HL-60 (cell line): ENCODE measurements at regions not wholly inside any gene's neighbourhood (a gene's known extent, or its start where the extent isn't known, plus 50 kb on each side); places are given as distances from the start of the nearest gene placed in this dataset.

Experiments
- DNase-seq, 2 experiments: peaks; one replicate each; pipeline ENCODE4 v3.0.0-alpha.2; 2010 to 2020; ENCODE audit warnings: low read depth in 1 of 2, low spot score in 1 of 2
- H3K27ac ChIP-seq: fragments of 250-450 bp; sonication (Bioruptor Pico); replicated peaks from 2 replicates; pipeline ENCODE4 v1.5.1; 2020; ENCODE audit warnings: mild to moderate bottlenecking, moderate library complexity
- H3K27me3 ChIP-seq: fragments of 250-450 bp; sonication (Bioruptor Pico); 2 replicates; pipeline ENCODE4 v1.5.1; 2021; ENCODE audit warnings: mild to moderate bottlenecking, moderate library complexity; ENCODE audit not compliant: insufficient read depth, poor library complexity, severe bottlenecking
- H3K4me3 ChIP-seq: replicated peaks from 2 replicates; pipeline ENCODE4 v1.5.1; 2011; ENCODE audit warnings: mild to moderate bottlenecking, control low read depth, low read length; ENCODE audit not compliant: insufficient read depth
- CTCF ChIP-seq: IDR thresholded peaks from one replicate; pipeline ENCODE4 v1.5.1; 2011; ENCODE audit warnings: low read length, control low read depth, inconsistent platforms; ENCODE audit not compliant: insufficient read depth
- GABPA ChIP-seq: IDR thresholded peaks from 2 replicates; pipeline ENCODE4 v1.6.1; 2012; ENCODE audit warnings: low read depth
- POLR2AphosphoS5 ChIP-seq: IDR thresholded peaks from 2 replicates; pipeline ENCODE4 v1.6.1; 2012; ENCODE audit warnings: low read depth
- SPI1 ChIP-seq: IDR thresholded peaks from 2 replicates; pipeline ENCODE4 v1.6.1; 2012; ENCODE audit warnings: low read depth, mild to moderate bottlenecking, borderline replicate concordance
- TF ChIP-seq, protein P1 (sequence below): IDR thresholded peaks from 2 replicates; pipeline ENCODE4 v1.6.1; 2012; ENCODE audit warnings: low read depth; ENCODE audit not compliant: insufficient replicate concordance

DNA sequence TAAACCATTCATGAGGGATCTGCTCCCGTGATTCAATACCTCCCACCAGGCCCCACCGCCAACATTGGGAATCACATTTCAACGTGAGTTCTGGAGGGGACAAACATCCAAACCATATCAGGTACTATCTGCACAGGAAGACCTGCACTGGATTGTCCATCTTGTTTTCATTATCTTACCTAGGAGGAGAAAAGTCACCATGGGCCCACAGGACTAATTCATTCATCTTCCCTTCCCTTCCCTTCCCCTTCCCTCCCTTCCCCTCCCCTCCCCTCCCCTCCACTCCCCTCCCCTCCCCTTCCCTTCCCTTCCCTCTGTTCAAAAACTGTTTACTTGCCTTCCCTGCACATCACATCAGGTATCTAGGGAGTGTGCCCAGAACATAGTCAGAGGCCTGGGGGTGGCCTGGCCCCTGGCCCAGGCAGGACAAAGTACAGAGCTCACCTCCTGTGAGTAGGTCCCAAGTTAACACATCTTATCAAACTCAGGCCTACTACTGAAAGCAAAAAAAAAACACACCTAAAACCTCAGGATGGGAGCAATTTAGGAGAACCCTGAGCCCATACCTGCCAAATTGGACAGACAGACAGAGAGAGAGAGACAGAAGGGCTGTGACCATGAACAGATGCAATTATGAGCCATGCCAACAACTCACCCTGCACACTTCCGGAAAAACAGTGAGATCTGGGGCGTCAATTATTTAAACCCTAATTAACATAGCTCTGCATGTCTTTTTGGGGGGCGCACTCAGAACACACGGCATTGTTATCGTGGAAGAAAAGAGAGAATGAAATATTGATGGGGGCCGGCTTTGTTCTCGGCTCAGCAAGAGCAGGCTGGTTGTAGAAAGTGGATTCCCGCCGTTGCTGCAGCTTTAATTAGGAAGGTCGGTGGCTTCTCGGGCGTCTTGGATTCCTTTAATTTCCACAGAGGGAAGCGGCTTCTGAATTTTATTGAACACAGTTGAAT lies 151.2 kb downstream of the IRX5 start:
- no peak for DNase-seq
- no peaks in the 10 kb centered on the region for H3K27me3 ChIP-seq
- no peak overlapping the region for H3K4me3 ChIP-seq
- no peak overlapping the region for H3K27ac ChIP-seq
- TF ChIP-seq GABPA (no peak), SPI1 (no peak), POLR2AphosphoS5 (no peak), CTCF (no peak)
- TF ChIP-seq, protein P1, sequence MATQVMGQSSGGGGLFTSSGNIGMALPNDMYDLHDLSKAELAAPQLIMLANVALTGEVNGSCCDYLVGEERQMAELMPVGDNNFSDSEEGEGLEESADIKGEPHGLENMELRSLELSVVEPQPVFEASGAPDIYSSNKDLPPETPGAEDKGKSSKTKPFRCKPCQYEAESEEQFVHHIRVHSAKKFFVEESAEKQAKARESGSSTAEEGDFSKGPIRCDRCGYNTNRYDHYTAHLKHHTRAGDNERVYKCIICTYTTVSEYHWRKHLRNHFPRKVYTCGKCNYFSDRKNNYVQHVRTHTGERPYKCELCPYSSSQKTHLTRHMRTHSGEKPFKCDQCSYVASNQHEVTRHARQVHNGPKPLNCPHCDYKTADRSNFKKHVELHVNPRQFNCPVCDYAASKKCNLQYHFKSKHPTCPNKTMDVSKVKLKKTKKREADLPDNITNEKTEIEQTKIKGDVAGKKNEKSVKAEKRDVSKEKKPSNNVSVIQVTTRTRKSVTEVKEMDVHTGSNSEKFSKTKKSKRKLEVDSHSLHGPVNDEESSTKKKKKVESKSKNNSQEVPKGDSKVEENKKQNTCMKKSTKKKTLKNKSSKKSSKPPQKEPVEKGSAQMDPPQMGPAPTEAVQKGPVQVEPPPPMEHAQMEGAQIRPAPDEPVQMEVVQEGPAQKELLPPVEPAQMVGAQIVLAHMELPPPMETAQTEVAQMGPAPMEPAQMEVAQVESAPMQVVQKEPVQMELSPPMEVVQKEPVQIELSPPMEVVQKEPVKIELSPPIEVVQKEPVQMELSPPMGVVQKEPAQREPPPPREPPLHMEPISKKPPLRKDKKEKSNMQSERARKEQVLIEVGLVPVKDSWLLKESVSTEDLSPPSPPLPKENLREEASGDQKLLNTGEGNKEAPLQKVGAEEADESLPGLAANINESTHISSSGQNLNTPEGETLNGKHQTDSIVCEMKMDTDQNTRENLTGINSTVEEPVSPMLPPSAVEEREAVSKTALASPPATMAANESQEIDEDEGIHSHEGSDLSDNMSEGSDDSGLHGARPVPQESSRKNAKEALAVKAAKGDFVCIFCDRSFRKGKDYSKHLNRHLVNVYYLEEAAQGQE: no peak

DNA sequence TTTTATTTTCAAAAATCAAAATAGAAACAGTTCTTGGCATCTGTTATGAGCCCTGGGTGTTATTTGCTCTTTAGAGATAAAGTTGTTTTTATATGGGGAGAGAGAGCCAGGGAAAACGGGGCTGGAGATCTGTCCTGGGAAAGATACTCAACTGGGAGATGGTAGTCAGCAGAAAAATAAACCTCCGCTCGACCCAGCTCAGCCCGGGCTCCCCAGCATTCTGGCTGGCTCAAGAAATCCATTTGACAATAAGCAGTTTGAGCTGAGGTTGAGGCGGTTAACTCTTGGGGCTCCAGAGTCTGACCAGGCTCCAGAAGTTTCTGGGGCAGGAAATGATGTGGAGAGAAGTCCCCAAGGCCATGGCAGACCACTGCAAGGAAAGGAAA lies 151.9 kb downstream of the IRX5 start:
- DNase-seq: no peak
- Histone ChIP-seq H3K27ac (no peak overlapping the region), H3K4me3 (no peak overlapping the region), H3K27me3 (no peaks in the 10 kb centered on the region)
- TF ChIP-seq CTCF (no peak), POLR2AphosphoS5 (no peak), SPI1 (no peak), GABPA (no peak)
- TF ChIP-seq, protein P1: no peak

- no peak for TF ChIP-seq POLR2AphosphoS5
- peak; percentile 3 to 10 for DNase-seq
- H3K27me3 ChIP-seq: no peaks in the 10 kb centered on the region
- no peak overlapping the region for H3K27ac ChIP-seq
- no peak overlapping the region for H3K4me3 ChIP-seq
These were observed 152.4 kb downstream of the IRX5 start for GRCh38 chr16:55083052-55083451.

GRCh38 chr16:55088098-55088497 lies 157.4 kb downstream of the IRX5 start:
- H3K27ac ChIP-seq: no peak overlapping the region
- TF ChIP-seq, protein P1: no peak
- TF ChIP-seq GABPA (no peak), CTCF (no peak)
- DNase-seq: no peak
- no peak overlapping the region for H3K4me3 ChIP-seq
- H3K27me3 ChIP-seq: no peaks in the 10 kb centered on the region
